M059J (cell line): ENCODE measurements at regions not wholly inside any gene's neighbourhood (a gene's known extent, or its start where the extent isn't known, plus 50 kb on each side); places are given as distances from the start of the nearest gene placed in this dataset.
"Not testable (repeated sequence)": the region's sequence is repeated elsewhere in the genome, so short reads cannot be mapped to it uniquely, and the experiment has no call there.

Source experiments
- DNase-seq: peaks from one replicate; pipeline ENCODE4 v3.0.0-alpha.2; 2012; ENCODE audit warnings: low read depth

DNA sequence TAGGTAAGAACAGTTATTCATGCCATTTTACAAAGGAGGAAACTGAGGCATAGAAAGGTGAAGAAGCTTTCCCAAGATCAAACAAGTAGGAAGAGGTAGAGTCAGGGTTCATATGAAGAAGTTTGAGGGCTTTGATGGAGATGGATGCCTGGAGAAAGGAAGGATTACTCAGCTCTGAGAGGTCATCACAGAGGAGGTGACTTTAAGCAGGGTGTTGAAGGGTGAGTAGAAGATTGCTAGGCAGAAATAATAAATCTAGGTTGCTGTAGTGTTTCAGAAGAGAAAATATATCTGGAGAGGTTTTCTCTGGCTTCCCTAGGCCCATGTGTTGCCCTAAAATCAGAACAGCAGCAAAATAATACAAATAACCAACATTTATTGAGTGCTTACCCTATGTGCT, 196.3 kb downstream of the PALM2AKAP2 start:
- no peak for DNase-seq

DNA sequence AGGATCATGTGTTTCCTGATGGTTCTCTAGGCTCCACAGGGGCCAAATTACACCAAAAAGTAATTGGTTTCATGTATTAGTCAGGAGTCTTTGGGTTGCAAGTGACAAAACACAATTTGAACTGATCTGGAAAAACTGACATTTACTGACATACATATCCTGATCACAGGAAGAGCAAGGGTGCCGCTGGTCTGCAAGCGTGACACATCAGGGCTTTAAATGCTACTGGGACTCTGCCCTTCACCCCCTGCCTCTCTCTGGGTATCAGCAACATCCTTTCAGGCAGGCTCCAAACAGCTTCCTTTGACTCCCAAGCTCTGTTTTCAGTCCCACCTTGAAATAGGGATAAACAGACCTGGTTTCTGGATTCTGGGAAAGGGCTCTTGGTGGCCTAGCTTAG, 197.5 kb downstream of the PALM2AKAP2 start:
- DNase-seq, result no peak

DNA sequence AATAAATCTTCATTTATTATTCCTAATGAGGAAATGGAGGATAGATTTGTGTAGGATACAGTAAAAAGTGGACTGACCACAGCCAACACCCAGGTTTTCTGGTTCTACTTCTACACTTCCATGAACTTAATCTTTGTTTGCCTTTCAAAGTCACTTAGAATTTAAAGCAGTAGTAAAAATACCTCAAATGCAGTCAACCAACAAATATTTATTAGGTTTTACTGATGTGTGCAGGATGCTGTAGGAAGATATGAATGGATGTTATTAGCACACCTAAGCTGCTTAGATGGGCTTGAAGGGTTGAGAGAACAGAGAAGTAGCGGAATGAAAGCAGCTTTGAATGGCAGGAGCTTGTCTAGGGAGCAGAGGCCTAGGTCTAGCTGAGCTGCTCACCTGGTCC, 201.1 kb downstream of the PALM2AKAP2 start:
- peak; percentile 55 for DNase-seq

DNA sequence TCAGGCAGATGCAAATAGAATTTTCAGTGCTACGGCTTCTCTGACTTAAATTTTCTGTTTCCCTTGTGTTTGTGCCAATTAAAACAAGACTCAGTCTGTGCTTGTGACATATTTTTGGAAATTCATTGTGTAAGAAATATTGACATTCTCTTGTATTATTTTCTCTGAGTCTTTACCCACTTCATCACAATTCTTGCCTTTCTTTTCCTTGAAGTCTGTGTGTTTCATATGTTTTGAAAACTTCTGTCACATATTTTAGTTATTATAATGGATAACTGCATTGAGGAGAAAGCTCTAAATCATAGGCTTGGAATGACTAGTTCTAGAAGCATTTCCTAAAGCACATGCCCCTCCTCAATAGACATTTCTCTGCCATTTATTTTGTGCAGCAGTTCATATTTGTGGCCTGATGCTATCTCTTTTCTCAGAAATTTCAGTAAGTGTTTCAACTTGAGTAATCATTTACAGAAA, 206.6 kb downstream of the PALM2AKAP2 start:
- peak; percentile 91 for DNase-seq

DNA sequence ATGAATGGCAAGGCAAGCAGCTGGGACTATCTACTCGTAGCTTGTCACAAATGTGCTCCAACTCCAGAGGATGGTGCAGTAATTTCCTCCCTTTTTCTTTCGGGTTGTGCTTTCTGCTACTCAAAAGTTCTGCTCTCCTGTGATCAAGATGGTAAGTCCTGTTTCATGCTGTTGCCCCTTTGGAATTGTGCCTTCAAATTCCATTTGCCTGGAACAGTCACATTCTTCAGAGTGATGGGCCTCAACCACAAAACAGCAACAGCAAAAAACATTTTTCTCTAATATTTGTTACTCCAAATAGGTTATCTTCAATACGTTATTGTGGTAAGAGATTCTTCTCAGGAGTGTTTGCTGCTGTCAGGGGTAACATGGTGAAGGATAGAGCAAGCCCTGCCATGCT, 209.3 kb downstream of the PALM2AKAP2 start:
- peak; percentile 52 for DNase-seq

DNA sequence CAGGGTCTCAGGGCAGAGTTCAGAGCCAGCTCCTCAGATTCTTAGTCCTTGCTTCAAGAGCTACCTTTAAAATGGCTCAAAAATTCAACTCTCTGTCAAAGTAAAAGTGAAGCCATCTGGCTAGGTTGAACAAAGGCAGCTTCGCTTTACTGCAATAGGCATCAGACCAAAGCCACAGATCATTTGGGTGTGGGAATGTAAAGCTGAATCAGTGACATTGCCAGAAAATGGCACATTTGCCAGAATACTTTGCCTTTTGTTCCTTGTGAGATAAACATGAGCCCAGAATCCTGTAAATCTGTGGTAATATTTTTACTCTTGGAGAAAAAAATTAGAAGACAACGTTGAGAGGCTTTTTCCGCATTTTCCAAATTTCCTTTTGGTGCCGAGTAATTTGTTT, 210.5 kb downstream of the PALM2AKAP2 start:
- no peak for DNase-seq

DNA sequence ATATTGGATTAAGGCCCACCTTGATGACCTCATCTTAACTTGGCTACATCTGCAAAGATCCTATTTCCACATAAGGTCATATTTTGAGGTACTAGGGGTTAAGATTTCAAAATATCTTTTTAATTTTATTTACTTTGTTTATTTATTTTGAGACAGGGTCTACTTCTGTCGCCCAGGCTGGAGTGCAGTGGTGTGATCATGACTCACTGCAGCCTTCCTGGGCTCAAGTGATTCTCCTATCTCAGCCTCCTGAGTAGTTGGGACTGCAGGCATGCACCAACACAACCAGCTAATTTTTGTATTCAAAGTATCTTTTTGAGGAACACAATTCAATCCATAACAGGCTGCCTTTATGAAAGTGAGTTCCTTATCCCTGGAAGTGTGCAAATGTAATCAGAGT, 212.3 kb downstream of the PALM2AKAP2 start:
- DNase-seq, result peak; percentile 39

DNA sequence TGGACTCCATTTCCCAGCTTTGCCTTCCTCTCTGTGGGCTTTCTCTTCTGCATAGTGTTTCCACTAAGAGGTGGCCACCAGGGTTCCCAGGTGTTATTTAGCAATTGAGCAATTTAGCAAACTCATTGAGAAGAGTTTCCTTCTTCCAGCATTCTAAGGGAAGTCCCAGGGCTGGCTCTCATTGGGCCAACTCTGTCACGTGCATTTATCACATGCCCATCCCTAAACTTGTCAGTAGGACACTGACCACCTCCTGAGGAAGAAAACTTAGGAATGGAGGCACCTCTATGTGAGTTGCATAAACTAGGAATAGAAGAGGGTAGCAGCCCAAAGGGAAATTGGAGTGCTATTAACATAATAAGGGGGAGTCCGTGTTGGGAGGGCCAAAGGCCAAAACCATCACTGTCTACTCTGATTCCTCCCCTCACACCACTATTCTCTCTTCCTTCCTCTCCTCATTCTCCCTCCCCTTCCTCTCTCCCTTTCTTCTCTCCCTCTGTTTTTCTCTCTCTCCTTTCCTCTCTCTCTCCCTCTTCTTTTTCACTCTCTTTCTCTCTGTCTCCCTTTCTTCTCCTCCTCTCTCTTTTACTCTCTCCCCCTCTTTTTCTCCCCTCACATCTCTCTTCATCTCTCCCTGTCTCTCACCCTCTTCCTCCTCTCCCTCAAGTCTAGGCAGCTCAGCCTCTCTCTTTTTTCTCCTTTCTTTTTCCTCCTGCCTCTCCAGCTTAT, 213.4 kb downstream of the PALM2AKAP2 start:
- no peak for DNase-seq

DNA sequence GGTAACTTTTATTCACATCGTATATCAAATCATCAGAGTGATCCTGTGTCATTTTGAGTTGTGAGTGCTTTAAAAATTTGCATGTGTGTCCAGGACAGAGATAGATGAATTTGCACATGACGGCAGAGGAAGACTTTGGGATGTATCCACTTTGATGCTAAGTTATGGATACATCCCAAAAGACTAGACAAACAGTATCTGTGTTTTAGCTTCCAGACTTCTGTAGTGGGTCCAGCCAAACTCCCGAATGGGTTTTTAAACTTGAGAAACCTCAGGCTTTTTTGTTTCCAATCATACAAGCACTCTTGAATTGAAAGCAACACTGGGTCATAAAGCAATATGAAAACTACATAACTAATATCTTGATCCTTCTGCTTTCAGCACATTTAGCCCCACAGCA, 213.8 kb downstream of the C9orf152 start:
- DNase-seq, result no peak

DNA sequence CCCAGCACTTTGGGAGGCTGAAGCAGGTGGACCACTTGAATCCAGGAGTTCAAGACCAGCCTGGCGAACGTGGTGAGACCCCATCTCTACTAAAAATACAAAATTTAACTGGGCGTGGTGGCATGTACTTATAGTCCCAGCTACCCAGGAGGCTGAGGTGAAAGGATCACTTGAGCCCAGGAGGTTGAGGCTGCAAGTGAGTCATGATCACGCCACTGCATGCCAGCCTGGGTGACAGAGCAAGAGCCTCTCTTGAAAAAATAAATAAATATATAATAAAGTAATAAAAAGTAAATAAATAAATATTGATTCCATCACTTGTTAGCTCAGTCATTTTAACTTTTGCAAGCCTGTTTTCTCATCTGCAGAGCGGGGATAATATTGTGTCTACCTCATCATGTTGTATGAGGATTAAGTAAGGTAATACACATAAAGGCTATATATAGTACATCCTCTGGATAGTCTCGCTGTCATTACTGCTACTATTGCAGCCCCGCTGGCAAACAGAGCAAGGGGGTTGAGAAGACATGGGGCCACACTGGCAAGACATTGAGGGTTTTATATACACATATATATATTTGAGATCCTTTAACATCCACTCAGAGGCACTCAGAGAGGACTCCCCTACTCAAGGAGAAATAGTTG, 210.9 kb downstream of the C9orf152 start:
- peak; percentile 56 for DNase-seq

DNA sequence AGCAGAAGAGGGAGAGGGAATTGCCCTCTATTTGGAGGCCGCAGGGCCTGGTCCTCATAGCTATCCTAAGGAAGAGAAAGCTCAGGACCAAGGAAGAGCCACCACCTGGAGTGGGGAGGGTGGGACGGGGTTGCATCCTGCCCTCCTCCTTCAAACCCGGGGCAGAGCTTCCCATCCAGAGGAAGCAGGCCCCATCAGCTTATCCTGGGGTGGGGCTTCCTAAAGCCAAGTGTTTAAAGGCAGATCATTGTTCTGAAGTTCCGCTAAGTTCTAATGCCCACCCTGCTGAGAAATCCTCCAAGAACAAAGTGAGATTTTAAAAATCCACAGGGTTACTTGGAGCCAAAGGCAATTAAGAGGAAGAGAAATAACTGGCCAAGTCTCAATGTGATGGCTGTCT, 210.3 kb downstream of the C9orf152 start:
- no peak for DNase-seq

DNA sequence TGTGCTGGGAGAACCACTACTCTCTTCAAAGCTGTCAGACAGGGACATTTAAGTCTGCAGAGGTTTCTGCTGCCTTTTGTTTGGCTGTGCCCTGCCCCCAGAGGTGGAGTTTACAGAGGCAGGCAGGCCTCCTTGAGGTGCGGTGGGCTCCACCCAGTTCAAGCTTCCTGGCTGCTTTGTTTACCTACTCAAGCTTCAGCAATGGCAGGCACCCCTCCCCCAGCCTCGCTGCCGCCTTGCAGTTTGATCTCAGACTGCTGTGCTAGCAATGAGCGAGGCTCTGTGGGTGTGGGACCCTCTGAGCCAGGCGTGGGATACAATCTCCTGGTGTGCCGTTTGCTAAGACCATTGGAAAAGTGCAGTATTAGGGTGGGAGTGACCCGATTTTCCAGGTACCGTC, 202.4 kb downstream of the C9orf152 start:
- not testable (repeated sequence) for DNase-seq

DNA sequence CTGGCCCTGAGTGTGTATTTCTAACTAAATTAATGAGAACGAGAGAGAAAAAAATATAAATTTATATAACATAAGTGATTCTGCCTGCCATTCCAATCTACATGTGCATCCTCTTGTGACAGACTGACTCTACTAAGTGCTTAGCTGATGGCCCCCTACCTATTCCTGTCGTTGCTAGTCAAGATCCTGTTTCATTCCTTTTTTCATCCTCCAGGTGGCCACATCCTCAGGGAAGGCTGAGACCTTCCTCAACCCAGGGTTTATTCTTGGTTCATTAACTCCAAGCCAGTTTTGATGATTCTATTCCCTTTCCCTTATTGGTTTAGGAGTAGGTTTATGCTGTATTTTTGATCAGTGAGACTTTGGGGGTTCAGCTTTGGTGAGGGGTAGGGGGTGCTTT, 201.3 kb downstream of the C9orf152 start:
- no peak for DNase-seq

DNA sequence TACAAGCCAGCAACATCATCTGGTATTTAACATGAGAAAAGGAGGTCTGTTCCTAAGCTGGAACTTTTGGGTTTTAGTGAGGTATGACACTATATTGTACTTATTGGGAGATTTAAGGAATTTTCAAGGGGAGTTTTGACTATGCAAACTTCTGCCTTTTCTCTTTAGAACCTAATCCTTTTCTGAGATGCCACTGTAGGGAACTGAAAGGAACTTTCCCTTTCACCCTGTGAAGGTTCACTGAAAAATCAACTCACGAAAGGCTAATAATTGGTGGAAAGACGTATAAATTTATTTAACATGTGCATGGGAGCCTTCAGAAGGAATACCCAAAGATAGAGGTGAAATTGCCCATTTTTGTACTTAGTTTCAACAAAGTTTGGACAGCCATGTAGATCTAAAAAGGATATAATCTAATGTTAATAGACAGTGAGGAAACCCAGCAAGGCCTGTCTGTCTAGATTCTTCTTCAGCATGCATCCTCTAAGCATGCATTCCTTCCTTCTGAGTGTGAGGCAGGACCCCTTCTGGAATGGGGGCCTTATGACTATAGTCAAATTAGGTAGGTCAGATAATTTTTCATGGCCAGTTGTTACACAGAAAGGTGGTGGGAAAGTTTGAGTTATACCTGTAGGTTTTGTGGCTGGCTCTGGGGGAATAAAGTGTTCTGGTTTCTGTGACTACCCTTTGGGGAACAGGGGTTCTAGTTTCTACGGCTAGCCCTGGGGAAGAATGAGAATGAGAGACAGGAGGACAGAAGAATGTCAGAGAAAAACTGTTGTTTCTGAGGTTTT, 200.3 kb downstream of the C9orf152 start:
- DNase-seq, result no peak

DNA sequence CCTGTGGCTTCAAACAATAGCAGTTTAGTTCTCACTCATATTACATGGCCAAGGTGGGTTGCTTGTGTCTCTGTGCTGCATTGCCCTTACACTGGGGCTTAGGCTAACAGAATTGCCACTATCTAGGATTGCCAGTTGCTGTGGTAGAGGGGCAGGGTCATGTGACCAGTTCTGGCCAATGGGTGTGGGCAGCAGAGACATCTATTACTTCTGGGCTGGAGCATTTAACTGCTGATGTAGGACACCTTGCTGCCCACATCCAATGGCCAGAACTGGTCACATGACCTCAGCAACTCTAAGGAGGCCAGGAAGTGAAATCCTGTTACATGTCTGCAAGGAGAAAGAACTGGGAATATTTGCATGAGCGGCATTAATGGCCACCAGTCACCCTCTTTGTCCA, 199.3 kb downstream of the C9orf152 start:
- DNase-seq, result no peak

DNA sequence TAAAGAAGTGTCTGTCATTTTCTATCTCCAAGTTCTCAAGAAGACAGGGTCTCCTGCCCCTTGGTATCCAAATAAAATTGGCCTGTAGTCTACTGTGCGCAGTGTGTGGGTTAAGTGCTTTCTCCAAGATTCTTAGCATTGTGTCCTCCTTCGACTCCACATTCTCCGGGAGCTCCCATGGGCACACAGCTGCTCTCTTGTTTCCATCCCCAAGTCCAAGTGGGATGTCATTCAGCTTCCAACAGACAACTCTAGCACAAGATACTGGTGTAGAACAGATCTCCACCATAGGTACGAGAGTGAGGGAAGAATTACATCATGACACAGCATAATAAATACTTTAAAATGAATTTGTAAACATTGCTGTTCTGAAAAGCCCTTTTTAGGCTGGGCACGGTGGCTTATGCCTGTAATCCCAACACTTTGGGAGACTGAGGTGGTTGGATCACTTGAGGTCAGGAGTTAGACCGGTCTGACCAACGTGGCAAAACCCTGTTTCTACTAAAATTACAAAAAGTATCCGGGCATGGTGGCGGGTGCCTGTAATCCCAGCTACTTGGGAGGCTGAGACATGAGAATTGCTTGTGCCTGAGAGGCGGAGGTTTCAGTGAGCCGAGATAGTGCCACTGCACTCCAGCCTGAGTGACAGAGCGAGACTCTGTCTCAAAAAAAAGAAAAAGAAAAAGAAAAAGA, 196.2 kb downstream of the C9orf152 start:
- no peak for DNase-seq

DNA sequence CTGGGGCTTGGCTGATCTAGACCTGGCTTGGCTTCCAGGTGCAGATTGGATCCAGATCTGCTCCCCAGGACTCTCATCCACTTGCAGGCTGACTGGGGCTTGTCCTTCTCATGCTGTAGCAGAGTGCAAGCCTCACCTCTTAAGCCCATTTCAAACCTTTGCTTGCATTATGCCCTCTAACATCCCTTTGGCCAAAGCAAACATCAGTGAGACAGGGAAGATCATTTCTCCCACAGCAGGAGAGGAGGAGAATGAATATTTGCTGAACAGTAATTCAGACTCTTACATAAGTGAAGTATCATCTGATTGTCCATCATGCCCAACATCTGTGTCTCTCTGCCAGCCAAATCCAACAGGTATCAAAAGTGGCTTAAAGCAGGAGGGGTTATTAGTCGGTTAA, 194.9 kb downstream of the C9orf152 start:
- DNase-seq, result no peak

DNA sequence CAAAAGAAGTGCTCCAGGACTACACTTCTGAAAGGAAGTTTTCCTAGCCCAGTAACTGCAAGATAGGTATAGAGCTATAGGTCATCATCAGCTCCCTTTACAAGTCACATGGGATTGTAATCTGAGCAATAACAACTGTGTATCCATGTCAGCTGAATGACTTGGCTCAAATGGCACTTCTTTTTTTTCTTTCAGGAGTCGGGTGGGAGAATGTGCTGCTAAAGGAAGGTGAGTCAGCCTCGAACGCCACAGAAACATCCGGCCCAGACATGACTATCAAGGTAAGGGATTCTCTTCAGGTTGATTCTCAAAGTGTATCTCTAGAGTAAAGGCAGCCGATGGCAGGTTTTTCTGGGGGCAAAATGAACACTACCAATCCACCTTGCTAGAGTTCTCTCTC, 192.2 kb downstream of the C9orf152 start:
- DNase-seq, result peak; percentile 95

DNA sequence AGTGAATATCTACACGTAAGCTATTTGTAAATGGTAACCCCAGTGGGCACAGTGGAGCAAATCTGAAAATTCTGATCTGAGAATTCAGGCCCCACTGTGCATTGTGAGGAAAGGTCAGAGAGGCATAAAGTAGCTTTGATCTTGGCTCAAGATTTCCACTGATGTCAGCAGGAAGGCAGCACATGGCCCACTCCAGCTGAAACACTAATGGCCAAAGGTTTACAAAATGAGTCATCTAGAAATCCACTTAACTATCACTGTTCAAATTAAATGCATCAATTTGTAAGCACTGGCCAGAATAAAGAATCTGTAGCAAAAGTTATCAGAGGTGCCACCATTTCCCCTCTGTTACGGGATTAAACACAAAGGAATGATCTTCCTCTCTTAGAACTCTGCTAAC, 191.6 kb downstream of the C9orf152 start:
- DNase-seq, result peak; percentile 90

DNA sequence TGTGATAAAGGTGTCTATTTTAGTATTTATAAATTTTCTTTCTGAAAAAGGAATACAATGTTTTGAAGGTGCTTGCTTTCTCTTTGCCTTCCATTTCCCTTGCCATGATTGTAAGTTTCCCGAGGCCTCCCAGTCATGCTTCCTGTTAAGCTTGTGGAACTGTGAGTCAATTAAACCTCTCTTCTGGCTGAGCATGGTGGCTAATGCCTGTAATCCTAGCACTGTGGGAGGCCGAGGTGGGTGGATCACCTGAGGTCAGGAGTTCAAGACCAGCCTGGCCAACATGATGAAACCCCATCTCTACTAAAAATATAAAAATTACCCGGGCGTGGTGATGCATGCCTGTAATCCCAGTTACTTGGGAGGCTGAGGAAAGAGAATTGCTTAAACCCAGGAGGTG, 187.7 kb downstream of the C9orf152 start:
- peak; percentile 77 for DNase-seq

DNA sequence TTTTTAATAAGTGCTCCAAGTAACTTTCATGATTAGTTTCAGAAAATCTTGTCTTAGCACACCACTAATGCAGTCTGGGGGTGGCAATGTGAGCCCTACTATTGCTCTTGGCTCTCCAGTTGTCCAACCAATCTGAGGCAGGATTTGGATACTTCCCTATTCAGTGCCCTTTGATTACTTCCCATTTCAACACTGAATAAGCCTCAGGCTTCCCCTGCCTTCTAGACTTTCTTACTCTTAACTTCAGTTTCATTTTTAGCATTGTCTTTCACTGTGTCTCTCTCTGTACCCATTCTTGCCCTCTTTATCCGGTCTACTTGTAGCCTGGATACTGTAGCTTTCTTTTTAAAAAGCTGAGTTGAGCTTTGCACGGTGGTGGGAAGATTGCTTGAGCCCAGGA, 186.1 kb downstream of the C9orf152 start:
- no peak for DNase-seq

DNA sequence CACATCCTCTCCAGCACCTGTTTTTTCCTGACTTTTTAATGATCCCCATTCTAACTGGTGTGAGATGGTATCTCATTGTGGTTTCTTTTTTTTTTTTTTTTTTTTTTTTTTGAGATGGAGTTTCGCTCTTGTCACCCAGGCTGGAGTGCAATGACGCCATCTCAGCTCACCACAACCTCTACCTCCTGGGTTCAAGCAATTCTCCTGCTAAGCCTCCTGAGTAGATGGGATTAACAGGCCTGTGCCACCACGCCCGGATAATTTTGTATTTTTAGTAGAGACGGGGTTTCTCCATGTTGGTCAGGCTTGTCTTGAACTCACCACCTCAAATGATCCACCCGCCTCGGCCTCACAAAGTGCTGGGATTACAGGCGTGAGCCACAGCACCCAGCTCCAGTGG, 184.7 kb downstream of the C9orf152 start:
- DNase-seq, result not testable (repeated sequence)
